PC-3 (cell line): ENCODE measurements at regions not wholly inside any gene's neighbourhood (a gene's known extent, or its start where the extent isn't known, plus 50 kb on each side); places are given as distances from the start of the nearest gene placed in this dataset.

Experiments
- CTCF ChIP-seq: fragments of 300-600 bp; sonication (generic); conservative IDR thresholded peaks from 2 replicates; pipeline ENCODE4 v1.5.1; 2017; ENCODE audit warnings: antibody characterized with exemption, low read depth, mild to moderate bottlenecking, low read length
- EZH2phosphoT487 ChIP-seq: fragments of 300-600 bp; sonication (generic); IDR thresholded peaks from 2 replicates; pipeline ENCODE4 v1.6.1; 2018; ENCODE audit warnings: mild to moderate bottlenecking, antibody characterized with exemption, low read length, borderline replicate concordance

- TF ChIP-seq CTCF (no peak), EZH2phosphoT487 (no peak)
Observed at GRCh38 chr1:81715391-81715790, 85.3 kb upstream of the ADGRL2 start.
